GM18867 (cell line): ENCODE measurements at regions not wholly inside any gene's neighbourhood (a gene's known extent, or its start where the extent isn't known, plus 50 kb on each side); places are given as distances from the start of the nearest gene placed in this dataset.

ENCODE experiments used
- ATAC-seq: cut with Tn5 transposase; IDR thresholded peaks from one replicate; pipeline ENCODE4 v1.9.1; 2021; ENCODE audit warnings: mild to moderate bottlenecking, moderate library complexity; ENCODE audit not compliant: unreplicated experiment

DNA sequence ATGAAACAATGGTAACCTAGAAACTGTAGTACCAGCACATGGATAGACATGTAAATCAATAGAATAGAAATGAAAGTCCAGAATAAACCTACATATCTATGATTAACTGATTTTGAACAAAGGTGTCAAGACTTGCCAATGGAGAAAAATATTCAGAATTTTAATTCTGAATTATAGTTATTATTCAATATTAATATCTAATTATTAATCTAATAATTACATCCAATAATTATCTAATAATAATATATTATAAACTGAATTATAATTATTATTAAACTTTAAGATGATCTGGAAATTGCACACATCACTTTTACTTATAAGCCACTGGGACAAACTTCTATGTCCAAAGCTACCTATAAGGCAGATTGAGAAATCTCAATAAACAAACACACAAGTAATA lies 1365.2 kb upstream of the ADGRL3 start:
- ATAC-seq = no peak

DNA sequence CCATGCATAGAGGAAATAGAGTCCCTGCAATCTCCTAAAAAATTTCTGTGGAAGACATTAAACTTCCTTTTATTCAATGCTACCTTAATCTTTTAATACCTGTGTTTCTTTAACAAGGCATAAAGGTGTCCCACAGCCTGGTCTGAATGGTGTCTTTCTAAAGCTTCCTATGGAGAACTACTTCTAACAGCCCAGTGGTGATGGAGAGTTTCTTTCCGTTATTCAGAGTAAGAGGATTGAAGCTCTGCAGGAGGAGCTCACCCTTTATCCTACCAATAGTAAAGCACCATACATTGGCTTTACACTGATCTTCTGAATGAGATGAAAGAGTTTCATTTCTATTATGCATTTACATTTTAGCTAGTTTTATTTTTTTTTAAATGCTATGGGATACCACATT lies 1362.4 kb upstream of the ADGRL3 start:
- no peak for ATAC-seq

DNA sequence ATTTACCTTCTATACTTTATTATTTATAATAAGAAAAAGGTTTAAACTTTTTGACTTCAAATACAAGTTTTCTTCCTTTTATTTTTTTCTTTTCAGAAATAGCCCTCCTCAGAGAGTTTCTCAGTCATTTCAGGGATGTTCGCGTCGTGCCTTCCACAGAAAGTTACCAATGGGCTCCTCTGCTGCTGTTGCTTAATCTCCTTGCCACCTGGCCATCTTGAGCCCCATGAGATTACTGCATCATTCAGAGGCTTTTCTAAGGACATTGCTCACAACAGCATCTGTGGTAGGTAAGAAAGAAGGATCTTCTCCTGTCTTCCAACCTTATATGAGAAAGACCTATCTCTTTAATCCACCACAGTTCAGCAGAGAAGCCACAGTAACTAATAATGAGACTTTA lies 1361.9 kb upstream of the ADGRL3 start:
- ATAC-seq = no peak

DNA sequence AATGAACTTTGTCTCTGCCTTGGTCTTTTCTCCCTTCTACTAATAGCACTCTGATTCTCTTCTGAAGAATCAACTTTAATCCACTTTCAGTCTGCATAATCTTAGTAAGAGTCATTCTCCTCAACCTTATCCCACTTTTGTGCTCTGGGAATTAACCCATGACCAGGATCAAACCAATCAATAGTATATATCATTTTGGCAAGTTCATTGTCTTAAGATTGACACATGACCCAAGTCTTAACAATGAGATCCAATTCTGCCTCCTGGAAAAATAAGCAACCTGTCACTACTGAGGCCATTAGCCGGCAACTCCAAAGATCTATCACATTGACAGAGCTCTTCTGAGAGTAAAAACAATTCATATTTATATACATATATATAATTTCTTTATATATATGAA lies 1358.4 kb upstream of the ADGRL3 start:
- no peak for ATAC-seq

DNA sequence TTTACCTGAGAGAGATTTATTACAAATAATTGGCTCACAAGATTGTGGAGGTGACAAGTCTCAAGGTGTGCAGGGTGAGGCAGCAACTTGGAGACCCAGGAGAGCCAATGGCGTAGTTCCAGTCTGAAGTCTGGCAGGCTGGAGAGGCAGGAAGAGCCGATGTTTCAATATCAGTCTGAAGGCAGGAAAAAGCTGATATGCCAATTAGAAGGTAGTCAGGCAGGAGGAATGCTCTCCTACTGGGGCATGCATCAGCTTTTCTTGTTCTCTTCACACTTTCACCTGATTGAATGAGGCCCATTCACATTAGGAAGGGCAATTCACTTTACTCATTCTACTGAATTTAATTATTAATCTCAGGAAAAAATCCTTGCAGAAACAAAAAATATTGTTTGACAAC lies 1351.7 kb upstream of the ADGRL3 start:
- no peak for ATAC-seq

DNA sequence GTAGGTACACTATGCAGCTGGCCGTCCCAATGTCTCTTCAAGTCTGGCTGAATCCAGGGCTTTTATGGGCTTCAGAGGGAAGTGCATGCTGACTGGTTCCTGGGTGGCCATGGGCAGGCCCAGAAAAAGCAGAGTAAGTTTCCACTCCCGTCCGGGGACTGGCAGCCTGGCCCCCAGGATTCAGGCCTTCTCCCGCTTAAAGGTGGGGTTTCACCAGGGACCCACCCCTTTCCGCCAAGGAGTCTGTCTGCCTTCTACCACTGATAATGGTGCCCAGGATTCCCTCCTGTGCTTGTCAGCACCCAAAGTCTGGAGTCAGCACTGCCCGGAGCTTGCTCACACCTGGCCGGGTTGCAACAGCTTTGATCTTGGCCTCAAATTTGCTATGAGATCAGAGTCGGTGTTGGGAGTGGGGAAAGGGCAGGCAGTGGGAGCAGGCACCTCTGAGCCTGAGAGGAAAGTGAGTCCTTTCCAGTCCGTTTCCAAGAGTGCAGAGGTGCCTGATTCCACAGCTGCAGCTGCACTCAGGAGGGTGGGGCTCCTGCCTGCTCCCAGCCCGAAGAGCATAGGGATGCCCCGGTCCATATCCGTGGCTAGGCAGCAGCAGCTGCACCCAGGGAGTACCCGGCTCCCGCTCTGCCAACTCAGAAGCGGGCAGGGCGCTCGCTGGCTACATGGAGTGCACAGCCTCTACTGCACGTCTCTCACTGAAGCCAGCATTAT lies 1344.3 kb upstream of the ADGRL3 start:
- no peak for ATAC-seq

DNA sequence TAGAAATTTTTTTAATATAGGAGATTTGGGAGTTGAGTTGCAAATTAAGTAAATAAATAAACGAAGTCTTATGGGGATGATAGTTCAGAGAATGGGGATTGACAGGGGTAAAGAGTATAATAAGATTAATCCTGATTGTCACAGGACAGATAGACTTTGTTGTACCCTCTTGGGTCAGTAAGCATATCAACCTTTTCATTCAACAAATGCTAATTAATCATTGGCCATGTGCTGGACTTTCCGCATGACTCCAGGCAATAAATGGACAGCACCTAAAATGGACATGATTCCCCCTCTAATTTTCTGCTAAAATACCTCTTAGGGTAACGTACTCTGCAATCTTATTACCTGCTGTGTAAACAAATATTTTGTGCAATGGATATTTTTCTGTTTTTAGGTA lies 1331.1 kb upstream of the ADGRL3 start:
- ATAC-seq = no peak

DNA sequence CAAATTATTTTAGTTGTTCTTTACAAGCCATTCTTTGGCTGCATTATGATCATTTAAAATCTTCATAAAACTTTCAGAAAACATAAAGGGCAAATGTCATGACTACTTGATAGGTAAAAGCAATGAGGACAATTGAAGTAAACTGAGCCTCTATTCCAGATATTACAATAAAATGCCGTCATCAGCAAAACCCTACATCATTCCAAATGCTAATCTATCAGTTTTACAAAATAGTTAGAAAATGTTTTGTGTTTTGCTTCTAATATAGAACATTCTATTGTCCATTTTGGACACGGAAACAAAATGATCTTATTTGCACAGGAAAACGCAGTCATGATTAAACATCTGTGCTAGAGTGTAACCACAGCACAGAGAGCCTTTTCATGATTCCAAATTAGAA lies 1330.6 kb upstream of the ADGRL3 start:
- no peak for ATAC-seq

DNA sequence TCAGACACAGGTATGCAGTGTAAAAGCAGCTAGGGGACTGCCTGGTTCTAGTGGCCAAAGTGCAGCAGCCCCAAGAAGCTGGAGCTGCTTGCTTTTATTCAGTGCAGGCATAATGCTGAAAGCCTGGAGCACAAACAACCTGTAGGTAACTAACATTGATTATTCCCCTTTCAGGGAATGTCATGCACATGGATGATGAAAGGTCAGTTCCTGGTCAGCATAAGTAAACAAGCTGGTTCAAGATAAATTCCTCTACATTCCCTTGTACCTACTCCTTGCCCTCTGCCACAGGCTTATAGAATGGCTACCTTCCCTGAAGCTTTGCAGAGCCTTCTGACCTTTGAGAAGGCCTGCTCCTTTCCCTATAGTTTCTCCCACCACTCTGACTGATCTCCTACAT lies 1318.5 kb upstream of the ADGRL3 start:
- no peak for ATAC-seq

DNA sequence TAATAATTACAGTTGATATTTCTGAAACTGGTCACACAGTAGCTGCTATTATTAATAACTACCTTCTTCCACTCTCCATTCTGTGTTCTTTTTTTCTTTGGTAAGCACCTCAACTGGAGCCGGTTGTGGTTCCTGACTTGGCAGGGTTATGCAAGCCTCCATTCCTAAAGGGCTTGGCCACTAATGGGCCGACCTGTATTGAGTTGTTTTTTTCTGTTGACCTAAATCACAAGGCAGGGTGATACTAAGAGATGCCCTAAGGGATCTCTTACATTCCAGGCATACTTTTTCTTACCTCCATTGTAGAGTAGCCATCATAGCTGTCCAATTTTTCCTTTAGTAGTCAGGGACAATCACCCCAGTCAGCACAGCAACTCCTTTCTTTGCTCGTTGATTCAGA lies 1295.8 kb upstream of the ADGRL3 start:
- ATAC-seq = no peak

DNA sequence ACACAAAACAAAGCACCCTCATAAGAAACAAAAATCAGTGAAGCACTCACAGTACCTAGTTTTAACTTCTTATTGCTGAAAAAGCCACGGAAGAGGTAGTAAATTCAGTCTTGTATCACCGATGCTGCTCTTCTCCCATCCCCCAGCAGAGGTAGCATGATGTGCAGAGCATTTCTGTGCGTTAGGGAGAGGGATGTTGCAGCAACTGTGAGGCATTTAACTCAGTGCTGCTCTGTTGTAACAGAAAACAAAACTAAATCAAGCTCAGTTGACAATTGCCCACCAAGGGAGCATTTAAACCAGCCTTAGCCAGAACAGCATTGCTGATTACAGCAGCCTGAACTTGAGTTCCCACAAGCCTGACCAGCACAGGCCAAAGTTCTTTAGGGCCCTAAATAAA lies 1279.7 kb upstream of the ADGRL3 start:
- no peak for ATAC-seq

DNA sequence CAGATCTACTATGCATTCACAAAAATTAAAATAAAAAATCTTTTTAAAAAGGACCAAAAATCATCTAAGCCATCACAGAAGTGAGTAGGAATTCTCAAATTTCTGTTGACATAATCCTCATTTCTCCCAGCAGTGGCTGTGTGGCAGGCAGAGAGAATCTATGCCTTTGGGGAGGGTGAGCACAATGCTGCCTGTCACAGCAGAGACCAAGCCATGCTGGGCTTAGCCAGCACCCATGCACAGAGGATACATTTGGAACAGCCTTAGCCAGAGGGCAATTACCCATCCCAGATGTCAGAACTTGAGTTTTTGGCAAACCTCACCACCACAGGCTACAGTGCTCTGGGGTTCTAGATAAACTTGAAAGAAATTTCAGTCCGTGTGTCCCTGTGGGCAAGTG lies 1274.8 kb upstream of the ADGRL3 start:
- no peak for ATAC-seq

DNA sequence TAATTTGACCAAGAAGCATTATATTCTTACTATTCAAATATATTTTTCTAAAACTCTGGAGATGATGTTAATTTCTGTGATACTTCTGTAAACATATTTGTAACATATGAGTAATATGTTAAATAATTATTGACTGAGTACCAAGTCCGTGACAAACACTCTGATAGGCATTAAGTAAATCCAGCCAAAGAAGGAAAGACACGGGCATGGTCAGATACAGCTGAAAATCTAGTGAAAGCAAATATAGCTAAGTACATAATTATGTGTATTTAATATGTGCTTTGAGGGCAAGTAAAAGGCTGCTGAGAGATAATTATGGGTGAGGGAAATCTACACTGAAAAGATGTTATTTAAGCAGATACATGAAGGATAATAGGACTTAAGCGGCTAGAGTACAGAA lies 1263.6 kb upstream of the ADGRL3 start:
- ATAC-seq = no peak

DNA sequence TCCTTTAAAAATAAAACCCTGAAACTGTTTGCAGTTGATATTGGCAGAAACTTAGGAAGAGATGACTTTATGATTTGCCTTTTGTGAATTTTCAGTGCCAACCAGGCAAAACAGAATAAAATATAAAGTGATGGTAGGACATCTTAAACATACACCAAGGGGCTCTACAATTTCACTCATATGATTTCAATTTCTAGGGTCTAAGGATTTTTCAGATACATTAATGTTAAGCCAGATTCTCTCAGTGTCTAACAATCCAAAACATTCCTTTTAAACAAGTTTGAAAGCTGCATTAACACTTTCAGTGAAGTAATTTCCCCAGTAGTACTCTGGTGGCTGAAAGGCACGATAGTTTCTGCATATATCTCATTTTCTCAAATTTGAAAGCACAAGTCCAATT lies 1262.0 kb upstream of the ADGRL3 start:
- no peak for ATAC-seq

DNA sequence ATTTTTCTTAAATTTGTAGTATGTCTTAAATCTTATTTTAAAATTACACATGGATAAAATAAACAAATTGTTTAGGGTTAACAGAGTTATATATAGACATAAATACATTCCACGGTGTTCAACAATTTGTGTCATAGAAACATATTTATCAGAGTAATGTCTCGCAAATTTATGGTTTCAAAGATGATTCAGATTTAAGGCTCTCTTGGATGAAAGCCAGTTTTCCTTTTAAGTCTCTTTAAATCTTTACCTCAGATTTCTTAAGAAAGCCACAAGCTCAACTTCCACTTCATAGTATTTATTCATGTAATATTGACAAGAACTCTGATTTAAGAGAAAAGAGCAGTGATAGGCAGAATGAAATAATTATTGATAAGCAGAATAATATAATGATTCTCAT lies 1254.8 kb upstream of the ADGRL3 start:
- no peak for ATAC-seq

DNA sequence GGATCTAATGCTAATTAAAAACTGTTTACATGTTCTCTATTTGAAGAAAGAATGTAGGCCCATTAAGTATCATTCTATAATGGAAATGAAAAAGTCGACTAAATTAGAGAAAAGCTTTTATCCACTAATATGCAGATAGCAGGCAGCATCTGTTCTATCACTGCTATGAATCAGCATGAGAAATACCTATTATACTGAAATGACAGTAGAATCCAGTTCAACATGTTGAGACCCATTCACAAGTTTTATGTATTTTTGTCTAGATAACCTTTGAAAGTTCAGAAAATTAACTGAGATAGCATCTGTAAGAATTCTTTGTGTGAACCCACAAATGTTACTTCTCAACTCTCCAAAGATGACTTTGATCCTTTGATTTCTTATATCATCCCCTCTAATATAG lies 1254.4 kb upstream of the ADGRL3 start:
- no peak for ATAC-seq

DNA sequence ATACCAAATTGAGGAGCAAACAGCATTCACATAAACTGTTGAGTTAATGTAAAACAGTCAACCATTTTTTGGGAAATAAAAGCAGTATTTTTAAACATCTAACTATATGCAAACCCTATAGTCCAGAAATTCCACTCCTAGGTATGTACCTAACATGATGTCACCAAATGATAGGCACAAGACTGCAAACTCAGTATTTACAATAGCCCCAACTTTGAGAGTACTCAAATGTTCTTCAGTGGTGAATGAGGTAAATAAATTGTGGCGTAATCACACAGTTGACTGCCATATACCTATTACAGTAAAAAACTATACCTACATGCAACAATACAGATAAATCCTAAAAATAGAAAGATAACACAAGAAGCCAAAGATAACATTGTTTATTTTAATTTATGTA lies 1243.8 kb upstream of the ADGRL3 start:
- ATAC-seq = no peak

DNA sequence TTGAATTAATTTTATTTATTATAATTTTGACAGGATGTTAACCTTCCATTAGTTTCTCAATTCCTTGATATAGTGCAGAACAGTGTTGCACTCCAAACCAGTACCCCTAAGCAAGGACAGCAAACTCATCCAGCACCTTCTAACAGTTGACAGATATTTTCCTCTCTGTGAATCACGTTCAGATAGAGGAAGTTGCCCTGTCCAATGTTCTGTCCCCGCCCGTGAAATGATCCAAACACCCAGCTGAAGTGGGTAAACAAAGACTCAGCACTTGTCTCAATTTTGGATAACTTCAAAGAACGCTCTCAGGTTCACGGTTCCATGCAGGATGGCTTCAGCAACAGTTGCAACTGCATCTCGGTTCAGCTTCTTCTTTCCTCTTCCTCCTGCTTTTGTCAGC lies 1240.0 kb upstream of the ADGRL3 start:
- no peak for ATAC-seq

DNA sequence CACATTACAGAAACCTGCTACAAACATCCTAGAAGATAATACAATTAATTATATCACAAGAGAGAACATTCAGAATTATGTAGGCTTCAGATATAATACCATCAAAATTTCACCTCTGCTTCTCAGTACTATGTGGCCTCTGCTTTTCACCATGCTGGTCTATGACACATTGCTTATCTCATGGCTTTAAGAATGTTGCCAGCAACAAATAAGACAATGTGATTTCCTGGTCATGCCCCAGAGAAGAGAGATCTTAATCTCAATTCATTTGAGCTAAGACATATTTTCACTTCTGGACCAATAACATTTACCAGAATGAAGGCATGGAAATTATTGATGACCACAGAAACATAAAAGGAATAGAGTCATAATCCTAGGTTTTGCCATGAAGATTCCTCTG lies 1233.4 kb upstream of the ADGRL3 start:
- no peak for ATAC-seq

DNA sequence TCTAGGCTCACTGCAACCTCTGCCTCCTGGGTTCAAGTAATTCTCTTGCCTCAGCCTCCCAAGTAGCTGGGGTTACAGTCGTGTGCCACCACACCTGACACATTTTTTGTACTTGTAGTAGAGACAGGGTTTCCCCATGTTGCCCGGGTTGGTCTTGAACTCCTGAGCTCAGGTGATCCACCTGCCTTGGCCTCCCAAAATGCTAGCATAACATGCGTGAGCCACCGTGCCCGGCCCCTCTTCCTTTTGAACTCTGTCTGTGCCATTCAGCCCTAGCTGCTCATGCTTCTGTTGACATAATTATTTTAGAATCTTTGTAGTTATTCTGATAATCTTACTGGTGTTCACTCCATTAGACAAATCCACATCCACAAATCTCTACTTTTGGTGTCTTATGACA lies 1231.3 kb upstream of the ADGRL3 start:
- no peak for ATAC-seq

DNA sequence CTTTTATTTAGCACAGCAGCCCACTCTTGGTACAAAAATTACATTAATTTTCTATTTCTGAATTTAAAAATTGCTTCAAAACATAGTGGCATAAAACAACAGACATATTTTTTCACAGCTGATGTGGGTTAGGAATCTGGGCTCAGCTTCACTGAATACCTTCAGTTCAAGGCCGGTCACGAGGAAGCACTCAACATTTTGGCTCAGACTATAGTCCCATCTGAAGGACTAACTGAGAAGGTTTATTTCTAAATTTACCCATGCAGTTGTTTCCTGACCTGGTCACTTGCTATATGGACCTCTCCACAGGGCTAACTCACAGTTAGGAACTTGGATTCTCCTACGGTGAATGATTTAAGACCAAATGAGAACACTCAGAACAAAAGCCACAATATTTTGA lies 1230.2 kb upstream of the ADGRL3 start:
- ATAC-seq = no peak

DNA sequence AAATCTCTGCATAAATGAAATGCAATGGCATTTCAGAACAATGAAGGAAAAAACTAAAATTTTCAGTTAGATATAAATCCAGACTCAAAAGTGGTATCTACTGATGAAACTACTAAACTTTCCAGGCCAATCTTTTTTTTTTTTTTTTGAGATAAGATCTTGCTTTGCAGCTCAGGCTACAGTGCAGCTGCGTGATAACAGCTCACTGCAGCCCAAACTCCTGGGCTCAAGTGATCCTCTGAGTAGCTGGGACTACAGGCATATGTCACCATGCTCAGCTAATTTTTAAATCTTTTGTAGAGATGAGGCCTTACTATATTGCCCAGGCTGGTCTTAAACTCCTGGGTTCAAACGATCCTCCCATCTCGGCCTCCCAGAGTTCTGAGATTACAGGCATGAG lies 1228.2 kb upstream of the ADGRL3 start:
- ATAC-seq = no peak

DNA sequence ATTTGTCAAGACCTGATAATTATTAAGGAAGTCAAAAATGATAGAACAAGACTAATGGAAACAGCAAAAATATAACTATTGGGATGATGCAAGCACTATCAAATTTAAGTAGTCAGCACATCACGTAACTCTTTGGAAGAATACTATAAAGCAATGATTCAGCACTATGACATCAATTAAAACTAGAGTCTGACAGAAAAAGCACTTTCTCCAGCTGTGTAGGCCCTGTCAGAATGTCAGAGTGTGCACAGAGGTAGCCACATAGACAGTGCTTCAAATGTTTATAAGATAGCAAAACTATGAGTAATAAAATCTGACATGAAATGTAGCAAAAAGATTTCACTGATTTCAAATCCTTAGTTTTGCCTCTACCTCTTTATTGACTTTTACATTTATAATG lies 1226.6 kb upstream of the ADGRL3 start:
- no peak for ATAC-seq

DNA sequence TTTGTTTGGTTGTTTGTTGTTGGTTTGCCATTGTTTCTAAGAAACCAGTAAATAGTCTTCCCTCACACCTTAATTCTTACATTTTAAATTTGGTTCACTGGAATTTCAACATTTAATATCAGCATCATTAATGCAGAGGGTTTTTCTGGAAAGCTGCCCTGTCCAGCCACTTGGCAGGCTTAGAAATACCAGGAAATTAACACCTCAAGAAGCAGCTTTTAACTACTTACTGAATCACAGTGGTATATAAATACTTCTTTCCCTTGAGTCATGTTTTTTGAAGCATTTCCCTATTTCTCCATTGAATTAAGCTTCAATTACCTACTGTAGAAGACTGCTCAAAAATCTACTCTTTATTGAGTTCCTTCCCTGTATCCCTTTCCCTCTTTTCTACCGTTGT lies 1221.1 kb upstream of the ADGRL3 start:
- no peak for ATAC-seq
